Skeletal muscle cell (primary cell): ENCODE measurements at regions not wholly inside any gene's neighbourhood (a gene's known extent, or its start where the extent isn't known, plus 50 kb on each side); places are given as distances from the start of the nearest gene placed in this dataset.

Experiments used
- DNase-seq: peaks from one replicate; pipeline ENCODE4 v3.0.0-alpha.2; 2010; ENCODE audit warnings: low read depth
- H3K4me3 ChIP-seq: 2 replicates; pipeline ENCODE4 v1.5.1; 2011; ENCODE audit warnings: low read depth, mild to moderate bottlenecking, control low read depth, low read length, moderate library complexity

GRCh38 chr3:87052499-87053260 is 61.7 kb upstream of the VGLL3 start:
- H3K4me3 ChIP-seq: no peak overlapping the region
- DNase-seq: no peak

- DNase-seq: no peak
- H3K4me3 ChIP-seq: no peak overlapping the region
These were observed 56.9 kb upstream of the VGLL3 start for GRCh38 chr3:87047852-87048251.

DNA sequence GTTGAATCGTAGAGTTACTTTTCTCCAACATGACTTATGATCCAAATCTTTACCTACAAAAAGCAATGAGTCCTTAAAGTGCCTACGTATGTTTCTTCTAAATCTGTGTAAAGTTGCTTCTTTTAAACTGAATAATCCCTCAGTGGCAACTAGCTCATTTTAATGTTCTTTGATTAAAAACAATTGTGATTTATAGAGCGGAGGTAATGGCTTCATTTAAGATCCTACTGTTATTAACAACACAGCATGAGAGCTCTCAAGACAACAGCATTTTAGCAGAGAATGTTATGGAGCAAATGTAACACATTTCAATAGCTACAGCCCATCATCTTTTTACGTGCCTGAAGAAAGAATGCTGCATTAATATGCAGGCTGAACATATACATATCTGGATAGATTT is 55.3 kb upstream of the VGLL3 start:
- no peak for DNase-seq
- no peak overlapping the region for H3K4me3 ChIP-seq

DNA sequence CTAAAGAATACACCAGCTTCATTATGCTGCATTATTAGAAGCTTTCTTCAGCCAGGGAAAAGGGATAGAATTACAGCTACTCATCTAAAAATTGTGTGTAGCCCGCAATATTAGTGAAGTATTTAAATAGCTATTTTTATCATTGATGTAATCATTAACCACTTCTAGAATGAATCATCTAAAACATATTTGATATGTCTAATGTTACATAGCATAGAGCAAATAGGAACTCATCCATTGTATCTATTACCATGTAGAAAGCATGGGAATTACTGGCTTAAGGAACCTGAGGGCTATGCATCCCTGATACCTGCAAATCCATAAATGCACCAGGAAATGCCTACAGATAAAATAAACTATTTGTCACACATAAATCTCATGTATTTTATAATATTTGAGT is 54.5 kb upstream of the VGLL3 start:
- DNase-seq: no peak
- no peak overlapping the region for H3K4me3 ChIP-seq

GRCh38 chr3:87044846-87045245 is 53.9 kb upstream of the VGLL3 start:
- H3K4me3 ChIP-seq: no peak overlapping the region

DNA sequence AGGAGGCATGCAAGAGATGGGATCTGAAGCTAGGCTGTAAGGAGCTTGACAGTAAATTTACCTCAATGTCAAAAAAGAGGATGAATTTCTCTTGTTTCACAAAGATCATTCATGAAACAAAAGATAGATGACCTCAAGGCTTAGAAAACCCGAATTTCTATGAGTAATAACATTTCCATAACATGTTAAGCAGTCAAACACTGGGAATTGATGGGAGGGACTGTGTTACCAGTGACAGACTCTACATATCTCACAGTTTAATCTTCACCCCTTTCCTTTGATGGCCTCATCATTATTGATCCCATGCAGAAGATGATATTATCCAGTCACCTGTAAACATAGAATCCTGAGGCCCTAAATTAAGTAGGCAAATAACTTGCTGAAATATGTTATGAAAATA is 53.5 kb upstream of the VGLL3 start:
- no peak overlapping the region for H3K4me3 ChIP-seq

More at GRCh38 chr3:87044846-87045245, 53.9 kb upstream of the VGLL3 start:
- no peak for DNase-seq

GRCh38 chr3:87041191-87041590 is 50.2 kb upstream of the VGLL3 start:
- no peak for DNase-seq
- no peak overlapping the region for H3K4me3 ChIP-seq

More for the DNA sequence above, 53.5 kb upstream of the VGLL3 start:
- no peak for DNase-seq
